ENCODE measurements at regions not wholly inside any gene's neighbourhood (a gene's known extent, or its start where the extent isn't known, plus 50 kb on each side); places are given as distances from the start of the nearest gene placed in this dataset.
"Not testable (repeated sequence)": the region's sequence is repeated elsewhere in the genome, so short reads cannot be mapped to it uniquely, and the experiment has no call there.

DNA sequence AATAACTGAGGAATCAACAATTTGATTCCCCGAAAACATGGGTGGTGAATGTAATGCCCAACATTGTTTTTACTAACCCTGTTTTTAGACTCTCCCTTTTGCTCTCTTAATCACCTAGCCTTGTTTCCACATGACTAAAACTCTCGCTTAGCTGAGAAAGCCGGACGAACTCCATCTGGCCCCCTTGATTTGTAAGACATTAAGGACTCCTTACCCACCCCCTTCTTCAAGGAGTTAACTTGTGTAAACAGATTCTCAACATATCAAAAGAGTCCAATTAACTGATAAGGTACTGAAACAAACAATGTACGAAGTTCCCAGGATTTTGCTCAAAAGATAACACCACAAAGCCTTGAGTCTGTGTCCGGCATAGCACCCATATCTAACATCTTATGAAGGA is 194.3 kb downstream of the ZNF737 start:
- TF ChIP-seq, protein P1, sequence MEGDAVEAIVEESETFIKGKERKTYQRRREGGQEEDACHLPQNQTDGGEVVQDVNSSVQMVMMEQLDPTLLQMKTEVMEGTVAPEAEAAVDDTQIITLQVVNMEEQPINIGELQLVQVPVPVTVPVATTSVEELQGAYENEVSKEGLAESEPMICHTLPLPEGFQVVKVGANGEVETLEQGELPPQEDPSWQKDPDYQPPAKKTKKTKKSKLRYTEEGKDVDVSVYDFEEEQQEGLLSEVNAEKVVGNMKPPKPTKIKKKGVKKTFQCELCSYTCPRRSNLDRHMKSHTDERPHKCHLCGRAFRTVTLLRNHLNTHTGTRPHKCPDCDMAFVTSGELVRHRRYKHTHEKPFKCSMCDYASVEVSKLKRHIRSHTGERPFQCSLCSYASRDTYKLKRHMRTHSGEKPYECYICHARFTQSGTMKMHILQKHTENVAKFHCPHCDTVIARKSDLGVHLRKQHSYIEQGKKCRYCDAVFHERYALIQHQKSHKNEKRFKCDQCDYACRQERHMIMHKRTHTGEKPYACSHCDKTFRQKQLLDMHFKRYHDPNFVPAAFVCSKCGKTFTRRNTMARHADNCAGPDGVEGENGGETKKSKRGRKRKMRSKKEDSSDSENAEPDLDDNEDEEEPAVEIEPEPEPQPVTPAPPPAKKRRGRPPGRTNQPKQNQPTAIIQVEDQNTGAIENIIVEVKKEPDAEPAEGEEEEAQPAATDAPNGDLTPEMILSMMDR (optimal IDR thresholded peaks at IDR 0.05 in 1 of 3, IDR thresholded peaks at IDR 0.05 in 1 of 3, conservative IDR thresholded peaks at IDR 0.05 in 1 of 3; ENCODE audit: extremely low read depth in 1 of 3, insufficient read depth in 2 of 3, low read length in 3 of 3), result not testable (repeated sequence)
- TF ChIP-seq EZH2 (IDR thresholded peaks at IDR 0.05; ENCODE audit: low read length), result not testable (repeated sequence)

Measured in keratinocyte (primary cell).